Adipose tissue (tissue), 3 donors: ENCODE measurements at regions not wholly inside any gene's neighbourhood (a gene's known extent, or its start where the extent isn't known, plus 50 kb on each side); places are given as distances from the start of the nearest gene placed in this dataset.

Experiments used
- H3K27ac ChIP-seq: one replicate; pipeline ENCODE4 v1.5.1; 2013; ENCODE audit warnings: low read depth, low read length
- WGBS, 3 donors: extraction: QIAGEN DNeasy Blood & Tissue Kit; methylation state at CpG; one replicate each; pipeline ENCODE4 v1.1.7; 2013; 5-methylcytosine and 5-hydroxymethylcytosine counted together
- donor health status: healthy with polysubstance abuse.
- donor health status: Bipolar disorder and iron deficiency.
- donor health status: healthy.

GRCh38 chr15:91668370-91668769, 185.1 kb upstream of the SLCO3A1 start:
- no peak overlapping the region for H3K27ac ChIP-seq
- WGBS, 3 donors = 70 to 88% (median 76%) methylated on average over 1 of the region's 1 CpG

DNA sequence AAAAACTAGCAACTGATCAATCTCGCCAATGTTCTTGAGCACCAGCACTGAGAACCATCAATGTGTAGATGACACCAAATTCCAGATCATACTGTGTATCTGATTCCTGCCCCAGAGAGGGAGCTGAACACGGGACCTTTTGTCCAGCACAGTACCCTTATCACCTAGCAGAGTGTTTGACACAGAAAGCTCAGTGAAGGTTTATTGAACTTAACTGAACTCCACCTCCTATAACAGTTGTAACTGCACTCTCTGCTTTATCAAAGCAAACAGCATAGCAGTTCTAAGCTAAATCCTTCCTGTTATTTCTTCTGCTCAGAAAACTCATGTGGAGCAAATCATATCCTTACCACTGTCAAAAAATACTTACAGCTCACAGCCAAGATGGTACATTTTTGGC, 183.4 kb upstream of the SLCO3A1 start:
- no peak overlapping the region for H3K27ac ChIP-seq
- WGBS, 3 donors = 65 to 72% (median 71%) methylated on average over 2 of the region's 2 CpGs

DNA sequence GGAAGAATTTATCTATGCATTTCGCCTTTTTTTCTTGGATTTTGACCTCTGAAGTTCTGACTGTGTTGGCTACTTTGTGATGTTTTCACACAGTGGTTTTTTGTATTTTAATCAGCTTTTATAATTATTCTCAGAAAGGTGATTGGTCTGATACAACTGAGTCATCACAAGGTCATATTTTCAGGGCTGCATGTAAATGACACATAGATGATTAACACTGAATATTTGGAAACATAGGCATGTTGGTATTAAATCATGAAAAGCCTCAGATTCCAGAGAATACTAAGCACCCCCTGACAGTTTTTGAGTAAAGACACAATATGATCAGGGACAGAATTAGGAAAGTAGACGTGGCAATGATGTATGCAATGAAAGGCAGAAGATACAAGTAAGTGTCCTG, 175.5 kb upstream of the SLCO3A1 start:
- H3K27ac ChIP-seq = no peak overlapping the region
- 68 to 77% (median 77%) methylated on average over 2 of the region's 2 CpGs for WGBS, 3 donors

DNA sequence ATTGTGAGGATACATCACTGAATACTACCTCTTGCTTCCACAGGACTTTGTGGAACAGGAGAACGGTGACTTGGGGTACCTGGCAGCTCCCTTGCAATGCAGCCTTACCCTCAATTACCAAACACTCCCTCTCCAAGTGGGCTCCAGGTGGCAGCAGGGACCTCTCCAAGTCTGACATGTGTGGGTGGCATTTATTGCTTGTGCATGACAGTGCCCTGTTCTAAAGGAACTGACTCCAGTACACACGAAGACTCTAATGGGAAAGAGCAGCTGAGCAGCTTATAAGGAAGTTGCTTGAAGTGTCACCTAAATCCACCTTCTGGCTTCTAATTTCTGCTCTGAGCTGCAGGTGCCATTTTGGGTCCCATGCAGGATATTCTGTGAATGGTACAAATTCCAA, 174.1 kb upstream of the SLCO3A1 start:
- WGBS, 3 donors = 59 to 66% (median 63%) methylated on average over 2 of the region's 2 CpGs
- no peak overlapping the region for H3K27ac ChIP-seq

GRCh38 chr15:91685436-91685835, 168.1 kb upstream of the SLCO3A1 start:
- WGBS, 3 donors = 74 to 90% (median 86%) methylated on average over 1 of the region's 1 CpG
- H3K27ac ChIP-seq = no peak overlapping the region

GRCh38 chr15:91688811-91689210, 164.7 kb upstream of the SLCO3A1 start:
- H3K27ac ChIP-seq = no peak overlapping the region
- 75 to 92% (median 90%) methylated on average over 3 of the region's 3 CpGs for WGBS, 3 donors

GRCh38 chr15:91689377-91689776, 164.1 kb upstream of the SLCO3A1 start:
- H3K27ac ChIP-seq = no peak overlapping the region
- 61 to 85% (median 81%) methylated on average over 6 of the region's 6 CpGs for WGBS, 3 donors

GRCh38 chr15:91692596-91692995, 160.9 kb upstream of the SLCO3A1 start:
- no peak overlapping the region for H3K27ac ChIP-seq
- WGBS, 3 donors = 89 to 94% (median 94%) methylated on average over 5 of the region's 5 CpGs

DNA sequence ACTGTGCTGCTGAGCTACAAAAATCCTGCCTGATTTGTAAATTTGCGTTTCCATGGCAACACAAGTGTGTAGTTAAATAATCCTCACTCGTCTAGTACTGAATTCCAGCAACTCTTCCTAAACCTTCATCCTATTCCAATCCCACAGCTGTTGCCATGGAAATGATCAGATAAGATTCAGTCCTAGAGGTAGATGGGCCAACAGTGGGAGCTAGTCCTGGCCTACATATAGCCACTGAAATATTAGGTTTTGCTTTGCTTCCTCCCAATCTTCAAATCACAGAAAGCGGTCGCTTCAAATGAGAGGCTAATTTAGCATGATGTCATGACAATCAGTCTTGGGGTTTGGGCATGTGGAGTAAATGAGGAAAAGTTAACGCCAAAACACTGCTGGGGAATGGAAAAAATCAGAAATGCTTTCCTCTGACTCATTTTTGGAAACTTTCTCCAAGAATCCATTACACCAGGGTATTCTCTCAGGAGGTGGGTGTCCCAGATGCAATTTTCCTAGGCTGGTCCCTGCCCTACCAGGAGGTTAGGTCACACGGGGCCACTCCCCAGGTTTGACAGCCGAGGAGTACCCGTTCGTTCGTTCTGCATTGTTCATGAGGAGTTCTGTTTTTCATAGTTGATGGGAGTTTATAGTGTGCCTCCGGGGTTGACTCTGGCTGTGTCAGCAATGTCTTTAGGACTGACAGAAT, 159.2 kb upstream of the SLCO3A1 start:
- WGBS, 3 donors = 46 to 74% (median 55%) methylated on average over 11 of the region's 11 CpGs
- peak overlapping the region; percentile 56 for H3K27ac ChIP-seq

GRCh38 chr15:91694831-91695210, 158.7 kb upstream of the SLCO3A1 start:
- H3K27ac ChIP-seq = peak overlapping the region; percentile 56
- WGBS, 3 donors = 47 to 66% (median 56%) methylated on average over 4 of the region's 4 CpGs

GRCh38 chr15:91695799-91696198, 157.7 kb upstream of the SLCO3A1 start:
- 63 to 92% (median 84%) methylated on average over 8 of the region's 8 CpGs for WGBS, 3 donors
- H3K27ac ChIP-seq = no peak overlapping the region

DNA sequence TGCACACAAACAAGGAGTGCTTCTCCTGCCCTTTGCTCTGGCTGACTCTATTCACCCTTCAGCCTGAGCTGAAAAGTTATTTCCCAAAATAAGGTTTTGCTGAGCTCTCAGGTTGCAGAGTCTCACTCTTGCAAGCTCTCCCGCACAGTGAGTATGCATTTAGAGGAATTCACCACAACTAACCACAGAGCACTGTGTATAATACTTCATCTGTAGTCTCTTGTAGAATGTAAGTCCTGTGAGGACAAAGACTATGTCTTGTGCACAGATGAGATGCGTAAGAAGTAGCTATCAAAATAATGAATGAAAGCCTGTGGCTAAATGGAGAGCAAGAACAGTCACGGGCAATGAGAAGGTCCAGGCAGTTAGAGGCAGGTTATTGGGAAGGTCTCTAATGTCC, 156.5 kb upstream of the SLCO3A1 start:
- 85 to 97% (median 93%) methylated on average over 3 of the region's 3 CpGs for WGBS, 3 donors

GRCh38 chr15:91698241-91698640, 155.3 kb upstream of the SLCO3A1 start:
- 65 to 74% (median 74%) methylated on average over 4 of the region's 4 CpGs for WGBS, 3 donors

More for the DNA sequence above, 156.5 kb upstream of the SLCO3A1 start:
- no peak overlapping the region for H3K27ac ChIP-seq

GRCh38 chr15:91699741-91700140, 153.8 kb upstream of the SLCO3A1 start:
- no peak overlapping the region for H3K27ac ChIP-seq
- whole genome bisulfite sequencing, 3 donors = 65 to 92% (median 84%) methylated on average over 1 of the region's 1 CpG

More at GRCh38 chr15:91698241-91698640, 155.3 kb upstream of the SLCO3A1 start:
- no peak overlapping the region for H3K27ac ChIP-seq

DNA sequence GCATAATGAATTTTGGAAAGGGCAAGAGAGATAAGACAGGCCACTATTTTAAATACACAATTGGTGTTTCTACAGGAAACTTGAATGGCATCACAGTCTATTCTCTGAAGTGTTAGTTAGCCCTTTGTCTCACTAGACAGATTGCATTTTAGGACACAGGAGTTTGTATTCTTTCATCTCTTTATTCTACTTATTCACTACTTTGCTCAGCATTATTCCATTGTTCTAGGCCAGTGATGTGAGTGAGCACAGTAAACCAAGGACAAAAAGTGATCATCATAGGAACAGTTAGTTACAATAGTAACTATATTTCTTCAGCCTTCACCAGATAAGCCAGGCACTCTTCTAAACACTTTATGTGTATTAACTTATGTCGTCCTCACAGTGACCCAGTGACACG, 150.2 kb upstream of the SLCO3A1 start:
- 78 to 93% (median 91%) methylated on average over 2 of the region's 2 CpGs for WGBS, 3 donors

GRCh38 chr15:91704343-91704742, 149.2 kb upstream of the SLCO3A1 start:
- H3K27ac ChIP-seq = no peak overlapping the region
- 68 to 85% (median 73%) methylated on average over 5 of the region's 5 CpGs for WGBS, 3 donors

More for the DNA sequence above, 150.2 kb upstream of the SLCO3A1 start:
- H3K27ac ChIP-seq = no peak overlapping the region

DNA sequence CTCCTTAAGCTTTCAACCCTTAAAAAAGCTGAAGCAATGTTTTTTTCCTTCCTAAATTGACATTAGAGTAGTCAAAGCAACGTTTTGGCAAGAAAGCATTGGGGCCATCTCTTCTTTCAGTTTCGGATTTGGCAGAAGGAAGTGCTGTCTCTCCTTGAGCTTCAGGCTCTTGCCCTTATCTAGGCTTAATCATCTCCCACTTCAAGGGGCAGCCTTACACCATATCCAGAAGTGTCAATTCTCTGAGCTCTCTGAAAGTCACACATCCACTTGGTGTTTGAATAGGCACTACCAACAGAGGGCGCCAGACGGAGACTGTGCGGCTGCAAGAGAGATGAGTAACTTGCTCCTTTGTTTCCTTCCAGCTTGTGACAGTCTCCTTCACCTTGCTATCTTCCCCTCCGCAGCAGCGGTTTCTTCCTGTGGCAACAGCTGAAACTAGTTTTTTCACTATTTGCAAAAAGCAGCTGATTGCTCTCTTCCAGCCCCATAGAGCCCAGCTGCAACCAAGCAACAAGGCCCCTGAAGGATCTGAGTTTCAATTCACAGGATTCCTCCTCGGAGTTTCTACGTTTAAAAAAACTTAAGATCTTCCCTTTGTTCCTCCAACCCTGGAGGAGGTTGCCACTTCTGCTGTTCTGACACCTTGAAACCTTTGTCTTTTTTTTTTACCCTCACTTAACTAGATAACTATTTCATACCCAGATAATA, 147.0 kb upstream of the SLCO3A1 start:
- WGBS, 3 donors = 15 to 18% (median 17%) methylated on average over 9 of the region's 9 CpGs
- H3K27ac ChIP-seq = no peak overlapping the region

- WGBS, 3 donors = 54 to 75% (median 70%) methylated on average over 3 of the region's 3 CpGs
- no peak overlapping the region for H3K27ac ChIP-seq
These were observed 143.3 kb upstream of the SLCO3A1 start for GRCh38 chr15:91710080-91710698.

- 74 to 81% (median 80%) methylated on average over 9 of the region's 9 CpGs for WGBS, 3 donors
These were observed 142.0 kb upstream of the SLCO3A1 start for GRCh38 chr15:91711384-91712033.

More at GRCh38 chr15:91711384-91712033, 142.0 kb upstream of the SLCO3A1 start:
- H3K27ac ChIP-seq = no peak overlapping the region
